A673 (cell line): ENCODE measurements at regions not wholly inside any gene's neighbourhood (a gene's known extent, or its start where the extent isn't known, plus 50 kb on each side); places are given as distances from the start of the nearest gene placed in this dataset.

Experiments used
- BruUV-seq: library from RNA; stranded (reverse); fragments of 400-500 nt; replicated peaks from 2 replicates; lab custom pipeline; 2021; lab: Mats Ljungman, UMichigan
- CTCF ChIA-PET: fragments of 300-600 bp; sonication (Branson Sonifier 250); formaldehyde crosslinking; loops from one replicate; lab custom pipeline; 2022; ENCODE audit warnings: antibody characterized with exemption; lab: Charles Lee
- POLR2A ChIA-PET: fragments of 300-600 bp; sonication (Branson Sonifier 250); formaldehyde crosslinking; loops from one replicate; lab custom pipeline; 2022; ENCODE audit warnings: antibody characterized with exemption; ENCODE audit not compliant: low non-redundant PET; lab: Charles Lee
- DNase-seq: peaks from one replicate; pipeline ENCODE4 v3.0.0-alpha.2; 2015; ENCODE audit warnings: low spot score
- H3K27ac ChIP-seq: fragments of 200-600 bp; sonication (generic); 2 replicates; pipeline ENCODE4 v1.5.1; 2016; ENCODE audit warnings: mixed run types, low read depth, mild to moderate bottlenecking, mixed read lengths, antibody characterized with exemption, low read length; ENCODE audit not compliant: poor library complexity, severe bottlenecking
- H3K27me3 ChIP-seq: fragments of 200-600 bp; sonication (generic); replicated peaks from 2 replicates; pipeline ENCODE4 v1.6.1; 2017; ENCODE audit warnings: mixed run types, low read depth, mild to moderate bottlenecking, mixed read lengths, antibody characterized with exemption, low read length; ENCODE audit not compliant: insufficient read depth, poor library complexity
- H3K36me3 ChIP-seq: fragments of 200-600 bp; sonication (generic); 2 replicates; pipeline ENCODE4 v1.6.1; 2016; ENCODE audit warnings: mixed run types, mild to moderate bottlenecking, mixed read lengths, antibody characterized with exemption, low read length; ENCODE audit not compliant: insufficient read depth, poor library complexity, severe bottlenecking
- H3K4me1 ChIP-seq: fragments of 200-600 bp; sonication (generic); 2 replicates; pipeline ENCODE4 v1.6.1; 2017; ENCODE audit warnings: mixed run types, mild to moderate bottlenecking, mixed read lengths, antibody characterized with exemption, low read length; ENCODE audit not compliant: insufficient read depth, poor library complexity, severe bottlenecking
- H3K4me3 ChIP-seq: fragments of 200-600 bp; sonication (generic); 2 replicates; pipeline ENCODE4 v1.5.1; 2016; ENCODE audit warnings: low read depth, mixed run types, mild to moderate bottlenecking, mixed read lengths, low read length; ENCODE audit not compliant: poor library complexity, severe bottlenecking
- H3K9me3 ChIP-seq: fragments of 200-600 bp; sonication (generic); 2 replicates; pipeline ENCODE4 v1.6.1; 2016; ENCODE audit warnings: mixed run types, low read depth, mild to moderate bottlenecking, mixed read lengths, antibody characterized with exemption, low read length; ENCODE audit not compliant: poor library complexity, severe bottlenecking
- EZH2 ChIP-seq: fragments of 200-600 bp; sonication (generic); IDR thresholded peaks from 2 replicates; pipeline ENCODE4 v1.6.1; 2017; ENCODE audit warnings: borderline replicate concordance, low read depth, mild to moderate bottlenecking, mixed read lengths, antibody characterized with exemption, low read length; ENCODE audit not compliant: poor library complexity, severe bottlenecking
- intact Hi-C: fragments of 100-400 bp; cut with micrococcal nuclease; formaldehyde crosslinking; loops from one replicate; pipeline ENCODE4 v1.10.0; 2022; ENCODE audit not compliant: unreplicated experiment
- TF ChIP-seq, protein P1 (sequence below): fragments of 300-800, 200-600 bp; sonication (generic); conservative IDR thresholded peaks from 2 replicates; pipeline ENCODE4 v1.5.1; 2017; ENCODE audit warnings: low read depth, mild to moderate bottlenecking, antibody characterized with exemption, low read length, moderate library complexity, mixed read lengths

DNA sequence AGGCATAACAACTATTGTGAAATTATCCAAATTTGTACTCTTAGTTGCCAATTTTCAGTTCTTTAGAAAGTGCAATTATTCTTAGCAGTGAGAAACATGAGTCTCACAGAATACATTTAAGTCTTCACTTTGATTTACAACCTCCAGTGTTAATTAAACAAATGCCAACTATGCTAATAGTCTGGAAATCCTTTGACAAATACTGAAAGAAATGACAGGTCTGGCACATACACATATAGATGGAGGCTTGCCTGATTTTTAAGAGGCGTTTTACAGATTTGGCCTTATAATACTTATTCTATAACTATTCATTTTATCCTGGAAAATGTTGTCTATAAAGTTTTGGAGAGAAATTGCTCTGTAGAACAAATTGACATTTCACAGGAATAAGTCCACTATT lies 320.1 kb downstream of the TRIML1 start:
- no peaks in the 10 kb centered on the region for H3K36me3 ChIP-seq
- peaks cover 4% of the 10 kb centered on the region for H3K4me1 ChIP-seq
- H3K9me3 ChIP-seq, result peaks cover 22% of the 10 kb centered on the region
- CTCF ChIA-PET, result no interaction called here
- TF ChIP-seq EZH2, result no peak
- TF ChIP-seq, protein P1, sequence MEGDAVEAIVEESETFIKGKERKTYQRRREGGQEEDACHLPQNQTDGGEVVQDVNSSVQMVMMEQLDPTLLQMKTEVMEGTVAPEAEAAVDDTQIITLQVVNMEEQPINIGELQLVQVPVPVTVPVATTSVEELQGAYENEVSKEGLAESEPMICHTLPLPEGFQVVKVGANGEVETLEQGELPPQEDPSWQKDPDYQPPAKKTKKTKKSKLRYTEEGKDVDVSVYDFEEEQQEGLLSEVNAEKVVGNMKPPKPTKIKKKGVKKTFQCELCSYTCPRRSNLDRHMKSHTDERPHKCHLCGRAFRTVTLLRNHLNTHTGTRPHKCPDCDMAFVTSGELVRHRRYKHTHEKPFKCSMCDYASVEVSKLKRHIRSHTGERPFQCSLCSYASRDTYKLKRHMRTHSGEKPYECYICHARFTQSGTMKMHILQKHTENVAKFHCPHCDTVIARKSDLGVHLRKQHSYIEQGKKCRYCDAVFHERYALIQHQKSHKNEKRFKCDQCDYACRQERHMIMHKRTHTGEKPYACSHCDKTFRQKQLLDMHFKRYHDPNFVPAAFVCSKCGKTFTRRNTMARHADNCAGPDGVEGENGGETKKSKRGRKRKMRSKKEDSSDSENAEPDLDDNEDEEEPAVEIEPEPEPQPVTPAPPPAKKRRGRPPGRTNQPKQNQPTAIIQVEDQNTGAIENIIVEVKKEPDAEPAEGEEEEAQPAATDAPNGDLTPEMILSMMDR, result no peak
- no TSS peak for BruUV-seq
- H3K27ac ChIP-seq, result no peak overlapping the region
- H3K4me3 ChIP-seq, result no peak overlapping the region
- no peaks in the 10 kb centered on the region for H3K27me3 ChIP-seq
- DNase-seq, result no peak
- POLR2A ChIA-PET, result no interaction called here
- intact Hi-C loops, result no loop called here

DNA sequence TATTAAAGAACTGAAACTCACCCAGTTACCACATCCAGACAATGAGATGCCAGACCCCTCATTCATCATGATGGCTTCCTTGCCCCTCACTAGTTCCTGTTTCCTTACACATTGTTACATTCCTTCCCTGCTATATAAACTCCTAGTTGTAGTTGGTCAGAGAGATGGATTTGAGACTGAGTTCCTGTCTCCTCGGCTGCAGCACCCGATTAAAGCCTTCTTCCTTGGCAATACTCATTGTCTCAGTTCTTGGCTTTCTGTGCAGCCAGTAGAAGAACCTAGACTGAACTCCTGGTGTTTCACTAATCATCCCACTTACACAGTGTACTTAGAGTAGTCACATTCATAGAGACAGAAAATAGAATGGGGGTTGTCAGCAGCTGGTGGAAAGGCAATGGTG lies 324.7 kb downstream of the TRIML1 start:
- Histone ChIP-seq H3K9me3 (peaks cover 24% of the 10 kb centered on the region), H3K4me1 (peaks cover 4% of the 10 kb centered on the region), H3K36me3 (no peaks in the 10 kb centered on the region), H3K27me3 (no peaks in the 10 kb centered on the region), H3K4me3 (no peak overlapping the region), H3K27ac (no peak overlapping the region)
- CTCF ChIA-PET, result no interaction called here
- POLR2A ChIA-PET, result no interaction called here
- DNase-seq, result no peak
- no peak for TF ChIP-seq EZH2
- TF ChIP-seq, protein P1, result no peak
- intact Hi-C loops, result no loop called here
- no TSS peak for BruUV-seq

DNA sequence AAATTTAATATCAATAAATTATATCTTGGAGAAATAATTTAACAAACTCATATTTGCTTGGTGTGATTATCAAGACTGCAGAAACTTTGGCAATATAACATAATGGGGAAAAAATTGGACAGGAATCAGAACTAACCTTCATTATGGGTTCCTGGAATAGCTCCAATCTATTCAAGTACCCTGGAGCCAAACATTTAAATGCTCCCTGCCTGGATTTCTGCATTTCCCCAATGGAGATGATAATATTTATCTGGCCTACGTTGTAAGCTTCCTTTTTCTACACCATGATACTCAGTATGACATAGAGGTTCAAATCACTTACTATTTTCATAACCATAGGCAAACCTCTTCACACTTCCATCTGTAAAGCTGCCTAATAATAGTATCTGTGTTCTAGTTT lies 326.8 kb downstream of the TRIML1 start:
- TF ChIP-seq EZH2, result no peak
- TF ChIP-seq, protein P1, result no peak
- ChIA-PET CTCF (no interaction called here), POLR2A (no interaction called here)
- H3K9me3 ChIP-seq, result peaks cover 24% of the 10 kb centered on the region
- no peak overlapping the region for H3K27ac ChIP-seq
- H3K36me3 ChIP-seq, result no peaks in the 10 kb centered on the region
- intact Hi-C loops, result no loop called here
- no peak for DNase-seq
- H3K4me3 ChIP-seq, result no peak overlapping the region
- no TSS peak for BruUV-seq
- H3K4me1 ChIP-seq, result no peaks in the 10 kb centered on the region
- no peaks in the 10 kb centered on the region for H3K27me3 ChIP-seq
